GM21576 (cell line): ENCODE measurements at regions not wholly inside any gene's neighbourhood (a gene's known extent, or its start where the extent isn't known, plus 50 kb on each side); places are given as distances from the start of the nearest gene placed in this dataset.

Experiments
- ATAC-seq: cut with Tn5 transposase; IDR thresholded peaks from one replicate; pipeline ENCODE4 v1.9.1; 2021; ENCODE audit warnings: mild to moderate bottlenecking, moderate library complexity; ENCODE audit not compliant: unreplicated experiment

- no peak for ATAC-seq
Observed at GRCh38 chr5:5816960-5817359, 394.5 kb downstream of the ICE1 start.

- ATAC-seq = no peak
Observed at GRCh38 chr5:5813441-5813840, 391.0 kb downstream of the ICE1 start.

GRCh38 chr5:5810461-5810860 lies 388.0 kb downstream of the ICE1 start:
- no peak for ATAC-seq

GRCh38 chr5:5805916-5806315 lies 383.4 kb downstream of the ICE1 start:
- no peak for ATAC-seq

GRCh38 chr5:5804478-5805233 lies 382.2 kb downstream of the ICE1 start:
- no peak for ATAC-seq

- ATAC-seq = no peak
Observed at GRCh38 chr5:5800801-5801761, 378.6 kb downstream of the ICE1 start.

- no peak for ATAC-seq
Observed at GRCh38 chr5:5799826-5800225, 377.3 kb downstream of the ICE1 start.

- ATAC-seq = no peak
Observed at GRCh38 chr5:5799229-5799628, 376.8 kb downstream of the ICE1 start.

GRCh38 chr5:5798462-5798861 lies 376.0 kb downstream of the ICE1 start:
- no peak for ATAC-seq

- no peak for ATAC-seq
Observed at GRCh38 chr5:5798041-5798440, 375.6 kb downstream of the ICE1 start.

GRCh38 chr5:5795074-5795771 lies 372.7 kb downstream of the ICE1 start:
- ATAC-seq = no peak

- ATAC-seq = no peak
Observed at GRCh38 chr5:5794118-5794560, 371.7 kb downstream of the ICE1 start.

GRCh38 chr5:5793242-5794117 lies 371.0 kb downstream of the ICE1 start:
- ATAC-seq = no peak

GRCh38 chr5:5792106-5792505 lies 369.6 kb downstream of the ICE1 start:
- ATAC-seq = no peak

GRCh38 chr5:5788793-5789192 lies 366.3 kb downstream of the ICE1 start:
- no peak for ATAC-seq

- ATAC-seq = no peak
Observed at GRCh38 chr5:5787373-5787772, 364.9 kb downstream of the ICE1 start.

- no peak for ATAC-seq
Observed at GRCh38 chr5:5784101-5784500, 361.6 kb downstream of the ICE1 start.

- no peak for ATAC-seq
Observed at GRCh38 chr5:5783021-5783420, 360.5 kb downstream of the ICE1 start.

- ATAC-seq = no peak
Observed at GRCh38 chr5:5782402-5782801, 359.9 kb downstream of the ICE1 start.

- ATAC-seq = no peak
Observed at GRCh38 chr5:5781335-5781734, 358.9 kb downstream of the ICE1 start.
